ENCODE measurements at regions not wholly inside any gene's neighbourhood (a gene's known extent, or its start where the extent isn't known, plus 50 kb on each side); places are given as distances from the start of the nearest gene placed in this dataset.

- Histone ChIP-seq H3K4me3 (ENCODE audit: low read length) (no peak overlapping the region), H3K4me2 (ENCODE audit: low read depth, low read length) (no peak overlapping the region), H3K9ac (ENCODE audit: low read length) (no peak overlapping the region), H3K36me3 (replicated peaks; ENCODE audit: insufficient read depth, low read length) (no peaks in the 10 kb centered on the region), H3K27ac (ENCODE audit: low read length) (no peak overlapping the region), H4K20me1 (ENCODE audit: insufficient read depth, low read length) (no peaks in the 10 kb centered on the region), H3F3A (ENCODE audit: insufficient read depth, low read length) (no peaks in the 10 kb centered on the region), H3K27me3 (replicated peaks; ENCODE audit: insufficient read depth, low read length) (no peaks in the 10 kb centered on the region), H3K4me1 (ENCODE audit: low read length) (no peaks in the 10 kb centered on the region), H3K9me2 (replicated peaks; ENCODE audit: insufficient read depth, low read length) (no peaks in the 10 kb centered on the region), H3K9me3 (replicated peaks; ENCODE audit: insufficient read depth, low read length) (no peaks in the 10 kb centered on the region), H3K79me2 (ENCODE audit: low read length) (no peaks in the 10 kb centered on the region), H2AFZ (ENCODE audit: low read length) (no peak overlapping the region)
- DNase-seq, result no peak
- TF ChIP-seq EZH2phosphoT487 (IDR thresholded peaks at IDR 0.05; ENCODE audit: low read length) (no peak), EZH2 (optimal IDR thresholded peaks at IDR 0.05; ENCODE audit: low read depth, low read length) (no peak), CTCF (IDR thresholded peaks at IDR 0.05; ENCODE audit: low read length) (no peak)
Observed at GRCh38 chr17:72304859-72305258, 184.0 kb downstream of the SOX9 start.

- Histone ChIP-seq H3K79me2 (ENCODE audit: low read length) (no peaks in the 10 kb centered on the region), H3K4me2 (ENCODE audit: low read depth, low read length) (no peak overlapping the region), H3F3A (ENCODE audit: insufficient read depth, low read length) (no peaks in the 10 kb centered on the region), H3K9ac (ENCODE audit: low read length) (no peak overlapping the region), H3K9me3 (replicated peaks; ENCODE audit: insufficient read depth, low read length) (no peaks in the 10 kb centered on the region), H3K36me3 (replicated peaks; ENCODE audit: insufficient read depth, low read length) (no peaks in the 10 kb centered on the region), H3K27ac (ENCODE audit: low read length) (no peak overlapping the region), H3K4me3 (ENCODE audit: low read length) (no peak overlapping the region), H2AFZ (ENCODE audit: low read length) (no peak overlapping the region), H3K9me2 (replicated peaks; ENCODE audit: insufficient read depth, low read length) (no peaks in the 10 kb centered on the region), H3K4me1 (ENCODE audit: low read length) (no peaks in the 10 kb centered on the region), H3K27me3 (replicated peaks; ENCODE audit: insufficient read depth, low read length) (no peaks in the 10 kb centered on the region), H4K20me1 (ENCODE audit: insufficient read depth, low read length) (no peaks in the 10 kb centered on the region)
- no peak for TF ChIP-seq CTCF (IDR thresholded peaks at IDR 0.05; ENCODE audit: low read length)
- TF ChIP-seq EZH2phosphoT487 (IDR thresholded peaks at IDR 0.05; ENCODE audit: low read length), result no peak
- TF ChIP-seq EZH2 (optimal IDR thresholded peaks at IDR 0.05; ENCODE audit: low read depth, low read length), result no peak
- DNase-seq, result no peak
Observed at GRCh38 chr17:72305472-72305871, 184.7 kb downstream of the SOX9 start.

- H2AFZ ChIP-seq (ENCODE audit: low read length), result no peak overlapping the region
- DNase-seq, result no peak
- no peaks in the 10 kb centered on the region for H3K79me2 ChIP-seq (ENCODE audit: low read length)
Observed at GRCh38 chr17:72306037-72306436, 185.2 kb downstream of the SOX9 start.

More at GRCh38 chr17:72306037-72306436, 185.2 kb downstream of the SOX9 start:
- no peak for TF ChIP-seq CTCF (IDR thresholded peaks at IDR 0.05; ENCODE audit: low read length)
- Histone ChIP-seq H3K9ac (ENCODE audit: low read length) (no peak overlapping the region), H3K4me1 (ENCODE audit: low read length) (no peaks in the 10 kb centered on the region), H3K9me2 (replicated peaks; ENCODE audit: insufficient read depth, low read length) (no peaks in the 10 kb centered on the region), H3K4me3 (ENCODE audit: low read length) (no peak overlapping the region), H3K36me3 (replicated peaks; ENCODE audit: insufficient read depth, low read length) (no peaks in the 10 kb centered on the region), H3K9me3 (replicated peaks; ENCODE audit: insufficient read depth, low read length) (no peaks in the 10 kb centered on the region), H3K27ac (ENCODE audit: low read length) (no peak overlapping the region), H3K4me2 (ENCODE audit: low read depth, low read length) (no peak overlapping the region), H3F3A (ENCODE audit: insufficient read depth, low read length) (no peaks in the 10 kb centered on the region), H4K20me1 (ENCODE audit: insufficient read depth, low read length) (no peaks in the 10 kb centered on the region), H3K27me3 (replicated peaks; ENCODE audit: insufficient read depth, low read length) (no peaks in the 10 kb centered on the region)
